T1000 (cell line): ENCODE measurements at regions not wholly inside any gene's neighbourhood (a gene's known extent, or its start where the extent isn't known, plus 50 kb on each side); places are given as distances from the start of the nearest gene placed in this dataset.

Source experiments
- DNase-seq: peaks from one replicate; lab custom pipeline; 2025; ENCODE audit warnings: mixed read lengths; lab: John Stamatoyannopoulos, UW

DNA sequence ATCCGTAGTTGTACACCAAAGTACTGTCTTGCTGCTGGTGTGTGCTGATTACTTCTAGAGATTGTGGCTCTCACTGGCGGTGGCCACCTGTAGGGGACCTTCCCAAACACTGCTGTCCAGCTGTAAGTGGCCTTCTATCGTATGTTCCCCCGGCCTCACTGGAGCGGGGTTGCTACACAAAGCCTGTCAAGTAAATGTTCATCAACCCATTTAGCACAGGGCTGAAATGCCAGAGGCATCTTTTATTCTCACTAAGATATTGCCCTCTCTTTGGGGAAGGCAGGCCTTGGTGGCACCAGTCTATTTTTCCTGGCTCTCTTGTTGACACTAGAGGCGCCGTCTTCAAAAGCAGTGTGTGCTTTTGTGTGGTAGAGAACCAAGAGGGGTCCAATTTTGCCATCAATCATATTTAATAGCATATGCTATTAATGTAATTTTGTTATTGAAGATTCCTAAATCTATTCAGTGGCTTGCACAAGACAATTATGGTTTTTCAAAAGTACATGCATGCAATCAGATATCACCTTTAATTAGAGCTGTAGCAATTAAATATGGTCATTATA is 514.4 kb upstream of the SALL1 start:
- DNase-seq = no peak

DNA sequence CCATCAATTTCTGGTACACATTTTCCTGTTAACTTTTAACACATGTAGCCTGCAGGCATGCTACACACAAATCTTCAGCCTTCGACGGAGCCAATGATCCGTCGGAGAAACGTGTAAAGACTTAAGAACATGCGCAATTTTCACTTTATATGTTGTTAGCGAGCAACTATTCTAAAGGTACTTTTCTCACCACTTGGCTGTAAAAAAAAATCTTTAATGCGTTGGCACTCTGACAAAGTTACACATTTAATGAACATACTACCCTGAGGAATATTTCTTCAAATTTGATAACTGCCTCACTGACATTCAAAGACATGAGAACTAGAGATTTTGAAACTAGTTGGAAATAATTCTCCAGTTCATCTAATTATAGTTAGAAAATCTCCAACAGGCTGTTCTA is 507.5 kb upstream of the SALL1 start:
- DNase-seq = no peak

DNA sequence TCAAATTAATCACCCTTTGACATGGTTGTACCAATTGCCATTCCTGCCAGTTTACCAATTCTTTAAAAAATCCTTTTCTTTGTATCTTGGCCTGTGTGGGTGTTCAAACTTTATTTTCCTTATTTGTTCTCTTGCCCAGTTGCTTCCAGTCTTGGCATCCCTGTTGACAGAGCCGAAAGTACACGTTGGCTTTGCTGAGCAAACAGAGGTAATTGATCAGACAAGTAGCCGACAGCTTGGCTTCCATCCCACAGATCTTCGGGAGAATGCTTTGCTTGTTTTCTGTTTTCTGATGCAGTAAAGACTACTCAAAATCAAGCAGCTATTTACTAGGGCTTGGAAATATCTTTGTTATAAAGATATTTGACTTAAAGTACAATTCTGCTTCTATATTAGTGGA is 506.8 kb upstream of the SALL1 start:
- DNase-seq = no peak

DNA sequence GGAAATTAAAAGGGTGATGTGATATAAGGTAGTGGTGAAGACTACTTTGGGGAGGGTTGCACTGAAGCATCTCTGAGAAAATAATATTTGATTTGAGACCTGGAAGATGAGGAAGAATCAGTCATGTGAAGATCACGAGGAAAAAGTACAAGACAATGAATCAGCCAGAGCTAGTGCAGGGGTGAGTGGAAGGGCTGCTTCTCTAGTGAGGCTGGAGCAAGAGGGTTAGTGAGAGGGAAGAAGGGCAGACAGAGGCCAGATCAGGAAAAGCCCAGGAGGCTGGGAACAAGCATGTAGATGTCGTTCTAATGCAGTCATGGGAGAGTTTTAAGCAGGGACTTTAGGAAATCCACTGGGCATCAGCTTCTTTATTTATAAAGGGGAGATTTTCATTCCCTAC is 504.2 kb upstream of the SALL1 start:
- DNase-seq = no peak

DNA sequence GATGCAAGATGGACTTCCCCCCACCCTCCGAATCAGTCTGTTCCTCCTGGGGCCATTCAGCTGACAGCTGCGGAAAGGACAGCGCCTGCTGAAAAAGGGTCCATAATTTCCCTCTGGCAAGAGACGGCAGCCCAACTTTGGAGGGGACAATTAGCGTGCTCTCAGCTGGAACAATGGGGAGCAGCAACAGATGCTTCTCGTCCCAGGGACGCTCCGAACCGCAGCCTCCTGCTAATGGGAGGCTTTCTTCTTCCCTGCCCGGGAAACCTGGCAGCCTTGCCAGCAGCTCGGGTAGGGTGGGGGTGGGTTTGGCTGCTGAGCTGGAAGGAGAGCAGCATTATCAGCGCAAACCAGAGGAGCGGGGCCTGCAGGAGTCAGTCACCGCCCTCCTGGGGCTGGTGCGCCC is 500.0 kb upstream of the SALL1 start:
- DNase-seq = no peak

DNA sequence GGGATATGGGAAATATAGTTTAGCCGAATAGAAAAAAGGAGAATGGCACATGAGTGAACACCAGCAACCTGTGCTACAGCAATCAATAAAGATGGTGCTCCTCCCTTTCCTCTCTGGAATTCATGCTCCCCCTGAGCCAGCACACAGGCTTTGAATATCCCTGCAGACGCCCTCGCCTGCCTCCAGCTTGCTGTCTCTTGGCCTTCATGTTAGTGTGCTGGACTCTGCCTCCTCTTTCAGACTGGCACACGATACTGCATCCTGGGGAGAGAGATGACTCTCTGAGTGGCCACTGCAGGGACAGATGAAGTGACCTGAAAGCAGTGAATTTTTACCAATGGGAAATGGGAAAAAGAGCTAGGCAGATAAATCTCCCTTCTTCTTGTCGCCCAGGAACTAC is 498.6 kb upstream of the SALL1 start:
- DNase-seq = no peak

DNA sequence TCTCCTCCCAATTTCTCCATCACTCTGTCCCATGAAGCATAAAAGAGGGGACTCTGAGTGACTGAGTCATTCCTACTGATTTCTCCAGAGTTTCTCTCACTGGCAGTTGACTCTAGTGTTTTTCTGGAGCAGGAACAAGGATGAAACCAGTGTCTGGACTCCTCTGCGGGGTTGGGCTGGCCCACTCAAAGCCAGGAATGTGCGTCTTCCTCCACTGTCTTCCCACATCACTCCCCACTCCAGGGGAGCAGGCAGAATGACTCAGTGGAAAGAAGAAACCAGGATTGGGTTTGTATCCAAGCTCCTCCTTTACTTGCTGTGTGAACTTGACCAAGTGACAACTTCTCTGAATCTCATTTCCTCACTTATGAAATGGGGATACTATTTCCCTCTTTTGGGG is 497.5 kb upstream of the SALL1 start:
- no peak for DNase-seq

DNA sequence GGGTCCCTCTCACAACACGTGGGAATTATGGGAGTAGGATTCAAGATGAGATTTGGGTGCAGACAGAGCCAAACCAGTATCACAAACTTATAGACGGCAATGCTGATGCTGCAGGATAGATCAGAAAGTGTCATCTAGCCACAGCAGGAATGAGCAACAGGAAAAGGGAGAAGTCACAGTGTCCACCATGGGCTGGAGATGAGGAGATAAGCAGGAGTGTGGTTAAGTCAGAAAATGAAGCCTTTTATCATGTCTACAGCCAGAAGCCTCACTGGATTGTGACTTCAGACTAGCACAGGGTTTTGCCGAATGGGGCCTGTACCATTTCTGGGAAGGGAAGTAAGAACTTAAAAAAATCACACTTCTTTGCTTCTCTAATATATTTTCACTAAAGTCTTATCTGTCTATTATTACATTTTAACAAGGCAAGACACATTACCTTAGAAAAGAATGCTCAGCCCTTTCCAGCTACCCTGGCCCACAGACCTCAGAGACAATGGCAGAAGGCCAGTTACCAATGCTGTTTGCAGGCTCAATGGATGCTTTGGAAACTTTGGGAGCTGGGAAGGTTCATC is 490.2 kb upstream of the SALL1 start:
- no peak for DNase-seq

DNA sequence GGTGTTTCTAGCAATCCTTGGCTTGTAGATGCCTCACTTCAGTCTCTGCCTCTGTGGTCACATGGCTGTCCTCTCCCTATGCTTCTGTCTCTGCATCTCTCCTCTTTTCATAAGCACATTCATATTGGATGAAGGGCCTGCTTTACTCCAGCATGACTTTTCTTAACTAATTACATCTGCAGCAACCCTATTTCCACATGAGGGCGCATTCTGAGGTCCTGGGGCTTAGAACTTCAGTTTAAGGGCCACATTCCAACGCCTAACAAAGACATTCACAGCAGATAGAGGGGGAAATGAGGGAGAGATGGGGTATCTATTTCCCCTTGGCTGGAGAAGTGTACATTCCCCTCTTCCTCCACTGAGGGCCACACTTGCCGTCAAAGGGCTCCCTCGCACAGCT is 489.1 kb upstream of the SALL1 start:
- DNase-seq = no peak

DNA sequence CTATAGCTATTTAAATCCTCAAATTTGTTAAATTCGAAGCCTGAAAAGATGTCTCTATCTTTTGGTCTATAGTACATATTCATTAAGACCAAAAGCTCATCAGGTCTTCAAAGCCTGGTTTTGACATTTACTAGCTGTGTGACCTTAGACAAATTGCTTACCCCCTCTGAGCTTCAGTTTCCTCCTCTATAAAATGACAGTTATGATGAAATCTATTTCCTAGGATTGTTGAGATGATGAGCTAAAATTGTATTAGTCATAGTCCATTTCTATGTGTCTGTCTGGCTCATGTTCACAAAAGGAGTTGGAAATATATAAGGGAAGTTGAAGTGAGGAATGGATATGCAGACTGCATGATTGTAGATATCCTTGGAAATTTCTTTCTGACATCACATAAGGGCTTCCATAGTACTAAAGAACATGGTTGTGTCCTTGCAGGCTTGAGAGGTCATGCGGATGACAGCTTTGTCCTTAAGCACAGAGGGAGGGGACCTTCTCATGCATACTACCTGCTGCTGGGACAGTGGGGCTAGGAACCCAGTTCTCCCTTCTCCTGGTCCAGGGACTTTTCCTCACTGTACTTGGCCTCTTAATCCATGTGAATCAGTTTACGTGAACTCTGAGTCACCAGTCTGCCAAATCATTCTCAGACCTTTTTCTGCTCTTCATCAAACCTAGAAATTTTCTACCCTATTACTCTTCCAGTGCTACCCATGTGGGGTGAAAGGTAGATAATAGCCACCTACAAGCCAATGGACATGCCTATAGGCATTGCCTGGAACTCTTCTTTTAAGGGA is 487.5 kb upstream of the SALL1 start:
- DNase-seq = no peak

DNA sequence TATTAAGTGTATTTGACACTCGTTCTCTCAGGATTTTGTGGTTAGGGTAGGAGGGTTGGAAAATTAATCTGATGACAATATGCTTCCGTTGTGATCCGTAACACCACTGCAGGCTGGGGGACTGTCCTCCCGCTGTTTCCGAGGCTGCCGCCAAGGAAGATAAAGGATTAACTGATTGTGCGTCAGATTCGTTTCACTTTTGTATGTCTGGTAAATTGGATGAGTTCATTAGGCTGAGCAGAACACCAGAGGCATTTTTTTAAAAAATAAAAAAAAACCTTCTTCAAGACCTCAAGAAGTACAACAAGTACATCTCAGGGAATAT is 486.7 kb upstream of the SALL1 start:
- DNase-seq = no peak

DNA sequence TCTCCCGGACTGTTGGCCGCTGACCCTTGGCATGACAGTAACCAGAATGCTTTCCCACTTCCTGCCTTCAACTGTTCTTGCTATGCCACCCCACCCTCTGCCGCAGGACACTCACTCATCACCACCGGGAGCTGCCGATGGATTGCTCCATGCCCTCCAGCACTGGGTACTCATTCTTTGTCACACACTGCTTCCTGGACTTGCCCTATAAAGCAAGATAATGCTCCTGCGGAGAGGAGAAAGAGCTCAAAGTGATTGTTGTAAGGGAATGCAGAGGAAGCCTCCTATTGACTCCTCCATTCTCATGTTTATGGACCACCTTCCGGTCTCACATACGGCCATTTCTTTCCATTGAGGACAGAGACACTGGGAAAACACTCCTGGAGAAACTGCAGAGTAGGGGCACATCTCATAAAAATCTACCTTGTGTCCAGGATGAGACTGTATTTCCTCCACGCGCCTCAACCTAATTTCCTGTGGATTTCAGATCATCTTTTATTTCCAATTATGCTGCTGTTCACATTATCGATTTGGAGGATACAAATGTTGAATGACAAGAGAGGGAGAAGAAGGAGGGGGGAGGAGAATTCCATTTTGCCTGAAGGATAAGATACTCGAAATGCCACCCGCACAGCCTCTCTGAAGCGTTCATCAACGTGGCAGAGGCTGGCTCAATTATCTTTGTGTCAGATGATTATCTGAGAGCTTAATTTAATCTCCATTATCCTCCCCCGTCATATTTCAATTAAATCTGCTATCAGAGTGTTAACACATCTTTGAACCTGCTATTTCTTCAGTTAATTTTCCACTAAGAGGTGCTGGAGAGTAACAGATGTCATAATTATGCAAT is 486.1 kb upstream of the SALL1 start:
- peak; percentile 62 for DNase-seq

DNA sequence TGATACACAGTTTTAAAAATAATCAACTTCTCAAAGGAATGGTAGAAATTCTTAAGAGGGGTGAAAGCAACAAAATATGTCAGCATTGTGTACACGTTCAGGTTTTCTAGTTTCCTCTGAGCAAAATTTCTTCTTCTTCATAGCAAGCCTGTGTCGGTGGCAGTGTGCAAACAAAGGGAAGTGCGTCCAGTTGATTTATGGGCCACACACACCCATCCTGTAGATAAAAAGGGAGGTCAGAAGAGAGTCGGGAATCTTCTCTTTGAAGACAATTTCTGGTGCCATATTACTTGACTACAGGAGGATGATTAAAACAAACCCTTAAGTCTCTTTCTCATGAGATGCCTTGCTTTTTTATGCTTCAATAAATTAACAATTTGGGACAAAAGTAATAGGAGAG is 484.1 kb upstream of the SALL1 start:
- DNase-seq = no peak

DNA sequence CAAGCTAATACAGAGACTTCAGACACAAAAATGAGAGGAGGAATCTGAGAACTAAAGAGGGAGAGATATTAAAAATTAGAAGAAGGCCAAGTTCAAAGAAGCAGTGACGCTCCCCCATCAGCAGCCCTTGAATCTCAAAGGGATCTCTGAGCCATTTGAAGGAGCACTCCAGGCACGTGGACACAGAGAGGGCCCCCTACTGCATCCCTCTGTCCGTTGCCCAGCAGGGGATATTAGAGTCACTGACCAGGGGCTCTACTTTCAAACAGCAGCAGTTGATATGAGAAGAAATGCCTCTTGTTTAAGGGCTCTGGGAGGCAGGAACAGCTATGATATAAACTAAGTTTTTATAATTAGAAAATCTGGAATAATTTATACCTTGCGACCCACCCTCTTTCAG is 479.0 kb upstream of the SALL1 start:
- no peak for DNase-seq

DNA sequence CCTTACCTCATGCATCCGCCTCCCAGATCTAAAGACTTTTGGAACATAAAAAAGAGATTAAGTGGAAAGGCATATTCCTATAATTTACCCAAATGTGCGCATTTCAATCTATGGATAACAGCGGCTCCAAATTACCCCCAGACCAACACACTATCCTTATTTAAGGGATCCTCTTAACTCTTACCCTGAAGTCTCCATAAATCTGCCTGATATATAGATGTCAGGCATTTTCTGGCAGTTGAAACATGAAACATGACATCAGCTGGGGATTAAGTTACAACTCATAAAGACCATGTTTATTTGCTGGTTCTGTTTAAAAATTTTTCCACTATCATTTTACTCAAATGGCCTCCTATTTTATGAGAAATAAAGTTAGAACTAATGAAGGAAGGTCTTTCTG is 478.5 kb upstream of the SALL1 start:
- no peak for DNase-seq

DNA sequence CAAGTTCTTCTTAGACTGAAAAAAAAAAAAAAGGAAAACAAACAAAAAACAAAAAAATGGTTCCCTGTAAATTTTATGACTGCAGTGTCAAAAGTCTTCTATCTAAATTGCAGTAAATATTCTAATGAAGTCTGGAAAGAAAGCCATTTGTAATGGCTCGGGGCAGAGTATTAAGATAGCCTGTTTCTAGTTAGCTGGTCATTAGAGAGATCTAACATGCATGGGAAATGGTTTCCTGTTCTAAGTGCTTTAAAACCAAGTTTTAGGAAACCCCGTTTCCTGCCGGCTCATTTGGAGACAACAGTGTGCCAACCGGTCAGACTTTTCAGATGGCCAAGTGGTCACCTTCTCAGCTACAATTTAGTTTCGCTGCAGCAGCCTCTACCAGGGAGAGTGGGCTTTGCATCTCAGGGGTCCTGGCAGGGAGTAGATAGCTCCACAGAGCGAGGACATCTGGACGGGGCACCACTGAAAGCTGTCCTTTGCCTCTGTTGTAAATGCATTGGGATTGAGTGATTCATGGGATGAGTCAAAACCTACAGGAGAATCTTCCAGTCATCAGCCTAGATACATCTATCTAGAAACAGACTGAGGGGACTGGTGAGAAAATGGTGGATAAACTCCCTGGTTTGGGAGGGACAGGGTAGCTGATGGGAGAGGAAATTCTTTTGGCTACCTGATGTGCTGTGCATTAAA is 473.2 kb upstream of the SALL1 start:
- DNase-seq = no peak

DNA sequence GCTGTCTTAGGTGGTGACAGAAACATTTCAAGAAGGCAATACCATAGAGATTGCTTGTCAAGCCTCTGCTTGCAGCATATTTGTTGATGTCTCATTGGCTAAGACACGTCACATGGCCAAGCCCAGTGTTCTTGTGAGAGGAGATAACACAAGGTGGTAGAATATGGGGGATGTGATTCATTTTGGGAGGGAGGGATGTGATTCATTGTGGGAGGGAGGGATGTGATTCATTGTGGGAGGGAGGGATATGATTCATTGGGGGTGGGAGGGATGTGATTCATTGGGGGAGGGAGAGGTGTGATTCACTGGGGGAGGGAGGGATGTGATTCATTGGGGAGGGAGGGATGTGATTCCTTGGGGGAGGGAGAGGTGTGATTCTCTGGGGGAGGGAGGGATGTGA is 470.5 kb upstream of the SALL1 start:
- peak; percentile 44 for DNase-seq

DNA sequence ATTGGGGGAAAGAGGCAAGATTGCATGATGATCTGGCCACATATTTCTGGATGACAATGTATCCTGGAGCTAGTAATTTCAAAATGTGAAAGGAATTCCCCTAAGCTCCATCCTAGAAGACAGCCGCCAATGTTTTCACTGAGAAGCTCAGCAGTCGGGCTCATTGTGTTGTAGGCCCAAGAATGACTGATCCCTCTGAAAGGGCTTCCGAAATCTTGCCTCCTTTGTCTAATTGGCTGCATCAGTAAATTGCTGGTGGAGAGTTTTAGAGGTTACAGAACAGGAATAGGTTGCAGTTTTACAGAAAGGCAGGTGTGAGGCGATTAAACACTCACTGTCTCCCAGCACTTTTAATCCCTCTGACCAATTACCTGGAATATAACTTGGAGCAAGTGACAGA is 464.1 kb upstream of the SALL1 start:
- no peak for DNase-seq

DNA sequence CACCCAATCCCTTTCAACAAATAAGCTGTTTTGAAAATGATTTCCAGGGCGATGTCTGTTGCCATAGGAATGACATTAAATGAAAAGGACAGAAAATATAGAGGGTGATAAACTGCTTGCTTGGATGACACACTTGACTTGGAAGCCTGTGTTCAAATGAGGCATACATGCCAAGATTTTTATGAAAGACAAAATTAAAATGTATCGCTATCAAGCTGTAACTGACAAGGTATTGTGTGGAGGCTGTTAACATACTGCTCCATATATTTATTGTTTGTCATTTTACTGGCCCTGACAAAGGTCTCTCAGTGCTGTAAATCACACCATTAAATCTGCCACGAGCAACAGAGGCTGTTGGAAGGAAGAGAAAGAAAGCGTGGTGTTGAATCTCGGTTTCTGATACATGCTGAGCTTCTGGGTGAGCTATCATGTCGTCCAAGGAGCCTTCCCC is 456.2 kb upstream of the SALL1 start:
- DNase-seq = no peak

DNA sequence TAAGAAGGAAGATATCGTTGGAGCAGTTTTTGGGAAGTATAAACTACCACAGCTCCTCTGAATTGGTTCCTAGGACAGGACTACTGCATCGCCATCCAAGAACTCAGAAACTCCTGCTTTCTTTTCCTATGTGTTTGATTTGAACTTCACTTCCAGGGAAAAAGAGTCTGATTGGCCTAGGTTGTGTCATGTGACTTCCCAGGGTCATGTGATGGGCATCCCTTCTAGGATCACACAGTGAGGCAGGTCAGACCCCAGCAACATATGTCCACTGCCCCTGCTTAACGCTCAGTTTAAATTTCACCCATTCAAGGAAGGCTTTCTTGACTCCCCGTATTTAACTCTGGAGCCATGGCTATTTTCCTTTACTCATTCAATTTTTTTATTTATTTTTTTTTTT is 445.2 kb upstream of the SALL1 start:
- no peak for DNase-seq

DNA sequence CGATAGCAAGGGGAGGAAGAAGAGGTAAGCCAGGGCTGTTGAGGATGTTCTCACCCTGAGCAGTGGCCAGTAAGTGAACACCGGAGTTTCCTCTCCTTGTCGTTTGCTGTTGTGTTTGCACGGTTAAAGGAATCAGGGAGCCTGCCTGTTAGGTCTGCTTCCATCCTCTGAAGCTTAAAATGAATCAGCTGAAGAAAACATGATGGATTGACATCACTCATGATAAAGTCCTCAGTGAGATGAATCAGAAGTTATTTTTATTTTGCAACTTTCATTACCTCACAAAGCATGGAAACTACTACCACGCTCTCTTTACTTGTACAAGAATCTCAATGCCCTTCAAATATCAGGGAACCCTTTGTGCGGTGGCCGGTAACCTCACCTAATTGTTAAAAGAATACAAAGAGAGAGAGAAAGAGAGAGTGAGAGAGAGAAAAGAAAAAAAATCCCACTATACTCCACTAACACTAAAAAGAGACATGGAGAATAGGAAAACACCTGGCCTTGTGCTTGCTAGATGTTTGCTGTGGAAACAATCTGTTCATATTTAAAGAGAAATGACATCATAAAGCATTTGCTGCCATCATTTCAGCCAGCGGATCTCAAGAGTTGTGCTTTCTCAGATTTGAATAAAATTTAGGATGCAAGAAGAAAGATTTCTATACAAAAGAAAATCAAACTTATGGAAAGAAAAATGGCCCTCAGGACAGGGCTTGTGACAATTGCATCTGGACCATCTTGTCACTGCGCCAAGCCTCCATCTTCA is 441.6 kb upstream of the SALL1 start:
- no peak for DNase-seq
